DND-41 (cell line): ENCODE measurements at regions not wholly inside any gene's neighbourhood (a gene's known extent, or its start where the extent isn't known, plus 50 kb on each side); places are given as distances from the start of the nearest gene placed in this dataset.

Experiments used
- ATAC-seq: fragments of 200-7000 bp; cut with Tn5 transposase; 3 replicates; pipeline ENCODE4 v1.9.1; 2021; ENCODE audit warnings: low read depth; ENCODE audit not compliant: insufficient read depth
- DNase-seq: peaks from one replicate; pipeline ENCODE4 v3.0.0-alpha.2; 2020
- H2AFZ ChIP-seq: 2 replicates; pipeline ENCODE4 v1.6.0; 2012; ENCODE audit warnings: low read depth, low read length
- H3K27ac ChIP-seq: 2 replicates; pipeline ENCODE4 v1.5.1; 2012; ENCODE audit warnings: low read length, inconsistent platforms
- H3K27me3 ChIP-seq: fragments of 200-600 bp; sonication (generic); 2 replicates; pipeline ENCODE4 v1.6.0; 2012; ENCODE audit warnings: low read length, mild to moderate bottlenecking, inconsistent platforms; ENCODE audit not compliant: insufficient read depth, poor library complexity
- H3K36me3 ChIP-seq: 2 replicates; pipeline ENCODE4 v1.5.1; 2012; ENCODE audit warnings: low read length, inconsistent platforms; ENCODE audit not compliant: insufficient read depth
- H3K4me1 ChIP-seq: 2 replicates; pipeline ENCODE4 v1.5.1; 2012; ENCODE audit warnings: mild to moderate bottlenecking, low read length; ENCODE audit not compliant: insufficient read depth
- H3K4me2 ChIP-seq: 2 replicates; pipeline ENCODE4 v1.6.0; 2012; ENCODE audit warnings: mild to moderate bottlenecking, moderate library complexity, low read length, inconsistent platforms; ENCODE audit not compliant: insufficient read depth
- H3K4me3 ChIP-seq, 2 experiments: fragments of 200-600 bp in 1 of 2; shearing (Covaris generic) in 1 of 2; 2 replicates each; pipeline ENCODE4 v1.5.1; 2012 to 2016; ENCODE audit warnings: inconsistent platforms in 2 of 2, low read length in 2 of 2, mild to moderate bottlenecking in 2 of 2, low read depth in 1 of 2, moderate library complexity in 1 of 2
- H3K79me2 ChIP-seq: 2 replicates; pipeline ENCODE4 v1.6.0; 2012; ENCODE audit warnings: low read length, inconsistent platforms; ENCODE audit not compliant: insufficient read depth
- H3K9ac ChIP-seq: 2 replicates; pipeline ENCODE4 v1.6.0; 2012; ENCODE audit warnings: low read depth, mild to moderate bottlenecking, inconsistent platforms, low read length, moderate library complexity
- H3K9me3 ChIP-seq: 2 replicates; pipeline ENCODE4 v1.5.1; 2012; ENCODE audit warnings: low read length, moderate library complexity, mild to moderate bottlenecking, inconsistent platforms; ENCODE audit not compliant: insufficient read depth, severe bottlenecking
- H4K20me1 ChIP-seq: 2 replicates; pipeline ENCODE4 v1.6.0; 2012; ENCODE audit warnings: low read length; ENCODE audit not compliant: insufficient read depth
- CTCF ChIP-seq: IDR thresholded peaks from 2 replicates; pipeline ENCODE4 v1.5.1; 2012; ENCODE audit warnings: borderline replicate concordance, low read length, moderate library complexity, mild to moderate bottlenecking; ENCODE audit not compliant: poor library complexity, severe bottlenecking; ENCODE audit errors: extremely low read depth
- EZH2 ChIP-seq: IDR thresholded peaks from 3 replicates; pipeline ENCODE4 v1.6.1; 2012; ENCODE audit warnings: borderline replicate concordance, low read depth, mild to moderate bottlenecking, moderate library complexity, low read length, inconsistent platforms; ENCODE audit not compliant: severe bottlenecking

- DNase-seq (no peak), ATAC-seq (no peak)
- Histone ChIP-seq H3K4me2 (no peak overlapping the region), H3K27ac (no peak overlapping the region), H2AFZ (no peak overlapping the region), H3K79me2 (no peaks in the 10 kb centered on the region), H3K4me3 (no peak overlapping the region), H4K20me1 (no peaks in the 10 kb centered on the region), H3K4me1 (no peaks in the 10 kb centered on the region), H3K9ac (no peak overlapping the region), H3K27me3 (peaks cover 8% of the 10 kb centered on the region), H3K36me3 (no peaks in the 10 kb centered on the region), H3K9me3 (no peaks in the 10 kb centered on the region)
- TF ChIP-seq EZH2, result no peak
Measured at GRCh38 chr12:115528466-115528865, 749.0 kb downstream of the MED13L start.

- H3K36me3 ChIP-seq, result no peaks in the 10 kb centered on the region
- no peak overlapping the region for H3K4me2 ChIP-seq
- no peak for ATAC-seq
- no peak overlapping the region for H3K9ac ChIP-seq
- no peak overlapping the region for H2AFZ ChIP-seq
- H3K9me3 ChIP-seq, result peaks cover 2% of the 10 kb centered on the region
- TF ChIP-seq CTCF (no peak), EZH2 (no peak)
- no peak for DNase-seq
- no peak overlapping the region for H3K4me3 ChIP-seq
- no peaks in the 10 kb centered on the region for H3K79me2 ChIP-seq
- H4K20me1 ChIP-seq, result no peaks in the 10 kb centered on the region
- no peak overlapping the region for H3K27ac ChIP-seq
- H3K27me3 ChIP-seq, result peaks cover 4% of the 10 kb centered on the region
- H3K4me1 ChIP-seq, result no peaks in the 10 kb centered on the region
Measured at GRCh38 chr12:115521771-115522409, 755.6 kb downstream of the MED13L start.

GRCh38 chr12:115519887-115520286 is 757.6 kb downstream of the MED13L start:
- TF ChIP-seq EZH2 (no peak), CTCF (no peak)
- no peak overlapping the region for H3K4me3 ChIP-seq

GRCh38 chr12:115519359-115519758 is 758.1 kb downstream of the MED13L start:
- no peaks in the 10 kb centered on the region for H4K20me1 ChIP-seq
- TF ChIP-seq CTCF (no peak), EZH2 (no peak)
- peaks cover 2% of the 10 kb centered on the region for H3K9me3 ChIP-seq
- no peaks in the 10 kb centered on the region for H3K36me3 ChIP-seq
- no peaks in the 10 kb centered on the region for H3K79me2 ChIP-seq
- no peak overlapping the region for H3K4me2 ChIP-seq
- no peaks in the 10 kb centered on the region for H3K4me1 ChIP-seq
- H2AFZ ChIP-seq, result no peak overlapping the region
- no peak overlapping the region for H3K27ac ChIP-seq
- DNase-seq, result no peak
- no peak overlapping the region for H3K9ac ChIP-seq
- H3K4me3 ChIP-seq, result no peak overlapping the region
- ATAC-seq, result no peak
- peaks cover under 1% of the 10 kb centered on the region for H3K27me3 ChIP-seq

More at GRCh38 chr12:115519887-115520286, 757.6 kb downstream of the MED13L start:
- H3K4me1 ChIP-seq, result no peaks in the 10 kb centered on the region
- H2AFZ ChIP-seq, result no peak overlapping the region
- peaks cover 2% of the 10 kb centered on the region for H3K9me3 ChIP-seq
- H3K9ac ChIP-seq, result no peak overlapping the region
- DNase-seq (no peak), ATAC-seq (no peak)
- no peaks in the 10 kb centered on the region for H3K36me3 ChIP-seq
- no peaks in the 10 kb centered on the region for H4K20me1 ChIP-seq
- H3K79me2 ChIP-seq, result no peaks in the 10 kb centered on the region
- peaks cover 4% of the 10 kb centered on the region for H3K27me3 ChIP-seq
- H3K4me2 ChIP-seq, result no peak overlapping the region
- no peak overlapping the region for H3K27ac ChIP-seq
